Stomach (tissue), 4 donors: ENCODE measurements at regions not wholly inside any gene's neighbourhood (a gene's known extent, or its start where the extent isn't known, plus 50 kb on each side); places are given as distances from the start of the nearest gene placed in this dataset.

ENCODE experiments used
- EP300 ChIP-seq: sonication (generic); formaldehyde crosslinking; IDR thresholded peaks from one replicate; pipeline ENCODE4 v1.6.1; 2017; ENCODE audit warnings: antibody characterized with exemption
- TF ChIP-seq, protein P1 (sequence below), 7 experiments: fragments of 450-650 bp in 4 of 7; fragments of 200-600 bp in 3 of 7; sonication (generic) in 3 of 7; IDR thresholded peaks; one replicate each; pipeline ENCODE4 v1.5.1; 2016 to 2019; ENCODE audit warnings: antibody characterized with exemption in 7 of 7, control low read depth in 2 of 7, mild to moderate bottlenecking in 1 of 7

DNA sequence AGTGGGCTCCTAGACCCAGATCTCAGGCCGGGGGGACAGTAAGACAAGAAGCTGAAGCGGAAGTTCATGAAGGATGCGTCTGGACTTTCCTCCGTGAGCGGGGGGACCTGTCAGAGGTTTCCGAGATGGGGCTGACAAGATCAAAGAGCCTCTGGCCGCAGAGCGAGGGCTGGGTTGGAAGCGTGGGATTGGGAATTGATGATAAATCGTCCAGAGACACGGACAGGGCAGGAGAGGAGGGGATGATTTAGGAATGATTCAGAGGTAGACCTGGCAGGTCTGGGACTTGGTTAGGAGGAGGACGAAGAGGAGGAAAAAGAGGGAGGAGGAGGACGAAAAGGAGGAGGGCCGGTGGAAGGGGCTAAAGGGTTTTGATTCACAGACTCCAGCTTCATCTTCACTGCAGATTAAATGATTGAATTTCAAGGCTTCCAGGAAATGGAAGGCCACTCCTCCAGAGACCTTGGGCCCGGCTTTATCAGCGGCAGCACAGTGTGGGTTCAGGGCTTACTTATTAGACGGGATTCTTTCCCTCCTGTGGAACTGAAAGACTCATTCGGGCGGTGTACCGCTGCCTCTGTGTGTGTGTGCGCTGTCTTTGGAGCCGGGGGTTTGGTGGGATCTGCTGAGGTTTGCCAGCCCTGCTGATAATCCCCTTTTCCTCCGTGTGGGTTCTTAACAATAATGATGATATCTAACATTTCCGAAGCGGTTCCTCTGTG is 85.7 kb upstream of the SLC45A1 start:
- TF ChIP-seq, protein P1, sequence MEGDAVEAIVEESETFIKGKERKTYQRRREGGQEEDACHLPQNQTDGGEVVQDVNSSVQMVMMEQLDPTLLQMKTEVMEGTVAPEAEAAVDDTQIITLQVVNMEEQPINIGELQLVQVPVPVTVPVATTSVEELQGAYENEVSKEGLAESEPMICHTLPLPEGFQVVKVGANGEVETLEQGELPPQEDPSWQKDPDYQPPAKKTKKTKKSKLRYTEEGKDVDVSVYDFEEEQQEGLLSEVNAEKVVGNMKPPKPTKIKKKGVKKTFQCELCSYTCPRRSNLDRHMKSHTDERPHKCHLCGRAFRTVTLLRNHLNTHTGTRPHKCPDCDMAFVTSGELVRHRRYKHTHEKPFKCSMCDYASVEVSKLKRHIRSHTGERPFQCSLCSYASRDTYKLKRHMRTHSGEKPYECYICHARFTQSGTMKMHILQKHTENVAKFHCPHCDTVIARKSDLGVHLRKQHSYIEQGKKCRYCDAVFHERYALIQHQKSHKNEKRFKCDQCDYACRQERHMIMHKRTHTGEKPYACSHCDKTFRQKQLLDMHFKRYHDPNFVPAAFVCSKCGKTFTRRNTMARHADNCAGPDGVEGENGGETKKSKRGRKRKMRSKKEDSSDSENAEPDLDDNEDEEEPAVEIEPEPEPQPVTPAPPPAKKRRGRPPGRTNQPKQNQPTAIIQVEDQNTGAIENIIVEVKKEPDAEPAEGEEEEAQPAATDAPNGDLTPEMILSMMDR (IDR thresholded peaks at IDR 0.05) = no peak
- TF ChIP-seq EP300 = no peak
